OCI-LY7 (cell line): ENCODE measurements at regions not wholly inside any gene's neighbourhood (a gene's known extent, or its start where the extent isn't known, plus 50 kb on each side); places are given as distances from the start of the nearest gene placed in this dataset.

Experiments
- EZH2phosphoT487 ChIP-seq: fragments of 200-600 bp; sonication (generic); IDR thresholded peaks from 2 replicates; pipeline ENCODE4 v1.6.1; 2018; ENCODE audit warnings: low read depth, borderline replicate concordance, mild to moderate bottlenecking, mixed run types, antibody characterized with exemption, low read length, moderate library complexity, mixed read lengths
- TF ChIP-seq, protein P1 (sequence below): fragments of 200-600 bp; sonication (generic); conservative IDR thresholded peaks from 2 replicates; pipeline ENCODE4 v1.5.1; 2014; ENCODE audit warnings: mild to moderate bottlenecking, antibody characterized with exemption, low read length, moderate library complexity, mixed read lengths

DNA sequence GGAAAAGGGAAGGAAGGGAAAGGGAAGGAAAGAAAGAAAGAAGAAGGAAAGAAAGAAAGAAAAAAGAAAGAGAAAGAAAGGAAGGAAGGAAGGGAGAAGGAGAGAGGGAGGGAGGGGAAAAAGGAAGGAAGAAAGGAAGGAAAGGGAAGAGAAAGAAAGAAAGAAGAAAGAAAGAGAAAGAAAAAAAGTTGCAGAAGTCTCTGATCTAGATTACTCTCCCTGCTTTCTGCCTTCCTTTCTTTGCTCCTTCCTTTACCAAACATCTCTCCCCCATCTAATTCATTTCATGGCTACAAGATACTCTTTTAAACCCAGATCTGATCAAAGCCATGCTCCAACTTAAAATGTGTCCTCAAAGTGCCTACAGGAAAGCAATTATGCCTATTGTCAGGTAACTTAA is 148.6 kb downstream of the KIT start:
- TF ChIP-seq, protein P1, sequence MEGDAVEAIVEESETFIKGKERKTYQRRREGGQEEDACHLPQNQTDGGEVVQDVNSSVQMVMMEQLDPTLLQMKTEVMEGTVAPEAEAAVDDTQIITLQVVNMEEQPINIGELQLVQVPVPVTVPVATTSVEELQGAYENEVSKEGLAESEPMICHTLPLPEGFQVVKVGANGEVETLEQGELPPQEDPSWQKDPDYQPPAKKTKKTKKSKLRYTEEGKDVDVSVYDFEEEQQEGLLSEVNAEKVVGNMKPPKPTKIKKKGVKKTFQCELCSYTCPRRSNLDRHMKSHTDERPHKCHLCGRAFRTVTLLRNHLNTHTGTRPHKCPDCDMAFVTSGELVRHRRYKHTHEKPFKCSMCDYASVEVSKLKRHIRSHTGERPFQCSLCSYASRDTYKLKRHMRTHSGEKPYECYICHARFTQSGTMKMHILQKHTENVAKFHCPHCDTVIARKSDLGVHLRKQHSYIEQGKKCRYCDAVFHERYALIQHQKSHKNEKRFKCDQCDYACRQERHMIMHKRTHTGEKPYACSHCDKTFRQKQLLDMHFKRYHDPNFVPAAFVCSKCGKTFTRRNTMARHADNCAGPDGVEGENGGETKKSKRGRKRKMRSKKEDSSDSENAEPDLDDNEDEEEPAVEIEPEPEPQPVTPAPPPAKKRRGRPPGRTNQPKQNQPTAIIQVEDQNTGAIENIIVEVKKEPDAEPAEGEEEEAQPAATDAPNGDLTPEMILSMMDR: no peak
- TF ChIP-seq EZH2phosphoT487: no peak
